ENCODE measurements at regions not wholly inside any gene's neighbourhood (a gene's known extent, or its start where the extent isn't known, plus 50 kb on each side); places are given as distances from the start of the nearest gene placed in this dataset.
"Not testable (repeated sequence)": the region's sequence is repeated elsewhere in the genome, so short reads cannot be mapped to it uniquely, and the experiment has no call there.

DNA sequence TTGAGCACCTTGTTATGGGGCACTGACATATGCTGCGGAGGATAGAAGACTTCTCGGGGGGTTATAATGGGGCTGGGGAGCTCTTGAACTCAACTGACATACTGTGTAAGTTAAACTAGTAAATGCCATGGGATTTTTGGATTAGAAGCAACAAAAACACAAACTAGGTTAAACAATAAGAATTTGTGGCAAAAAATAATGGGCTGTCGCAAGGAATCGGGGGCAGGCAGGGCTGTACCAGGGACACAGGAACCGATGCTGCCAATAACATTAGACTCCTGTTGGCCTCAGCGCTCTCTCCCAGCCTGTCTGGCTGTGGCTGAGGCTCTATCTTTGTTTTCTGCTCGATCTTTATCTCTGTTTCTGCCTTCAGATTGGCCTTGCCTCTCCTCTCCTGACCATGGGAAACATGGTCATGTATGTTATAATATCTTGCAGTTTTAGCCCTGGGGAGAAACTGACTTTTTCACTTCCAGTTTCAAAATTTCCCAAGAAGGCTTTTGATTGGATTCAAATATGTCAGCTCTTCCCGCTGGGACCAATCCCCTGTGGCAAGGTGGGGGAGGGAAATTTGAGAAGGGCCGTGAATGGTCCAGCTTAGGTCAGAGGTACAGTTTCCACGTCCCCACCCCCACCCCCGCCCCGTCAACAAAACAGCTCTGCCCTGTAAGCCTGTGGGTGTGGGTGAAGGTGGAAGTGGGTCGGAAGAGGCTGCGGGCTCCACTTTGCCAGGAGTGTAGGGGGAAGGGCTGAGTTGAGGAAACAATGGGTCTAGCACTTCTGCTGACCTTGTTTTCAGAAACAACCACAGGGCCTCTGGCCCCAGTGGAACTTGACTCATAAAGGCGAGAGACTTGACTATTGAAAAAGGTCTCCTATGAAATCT is 161.1 kb upstream of the TBL1XR1 start:
- DNase-seq (ENCODE audit: low spot score) = peak; percentile 90

DNA sequence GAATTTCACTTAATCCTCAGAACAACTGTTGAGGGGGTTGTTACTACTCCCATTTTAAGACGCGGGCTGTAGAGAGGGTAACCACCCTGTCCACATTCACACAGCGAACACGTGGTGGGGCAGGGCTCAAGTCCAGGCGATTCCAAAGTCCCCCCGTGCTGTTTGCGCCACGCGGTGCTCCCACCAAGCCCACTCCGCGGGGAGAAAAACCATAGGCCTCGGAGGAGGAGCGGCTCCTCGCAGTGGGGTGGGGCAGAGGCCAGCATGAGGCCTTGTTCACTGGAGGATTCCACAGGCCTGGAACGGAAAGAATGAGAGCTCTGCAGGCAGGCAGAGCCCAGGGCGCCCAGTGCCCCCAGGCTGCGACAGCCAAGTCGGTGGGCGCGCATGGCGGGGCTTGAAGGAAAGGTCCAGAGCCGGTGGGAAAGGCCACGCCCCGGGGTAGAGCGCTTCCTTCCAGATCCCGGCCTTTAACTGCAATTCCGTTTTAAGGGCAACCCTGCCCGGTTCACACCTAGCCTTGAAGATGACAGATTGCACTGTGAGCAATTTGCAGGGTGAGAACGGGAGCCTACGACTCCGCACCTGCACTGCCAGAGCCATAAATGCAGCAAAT is 161.8 kb upstream of the TBL1XR1 start:
- peak; percentile 58 for DNase-seq (ENCODE audit: low spot score)

DNA sequence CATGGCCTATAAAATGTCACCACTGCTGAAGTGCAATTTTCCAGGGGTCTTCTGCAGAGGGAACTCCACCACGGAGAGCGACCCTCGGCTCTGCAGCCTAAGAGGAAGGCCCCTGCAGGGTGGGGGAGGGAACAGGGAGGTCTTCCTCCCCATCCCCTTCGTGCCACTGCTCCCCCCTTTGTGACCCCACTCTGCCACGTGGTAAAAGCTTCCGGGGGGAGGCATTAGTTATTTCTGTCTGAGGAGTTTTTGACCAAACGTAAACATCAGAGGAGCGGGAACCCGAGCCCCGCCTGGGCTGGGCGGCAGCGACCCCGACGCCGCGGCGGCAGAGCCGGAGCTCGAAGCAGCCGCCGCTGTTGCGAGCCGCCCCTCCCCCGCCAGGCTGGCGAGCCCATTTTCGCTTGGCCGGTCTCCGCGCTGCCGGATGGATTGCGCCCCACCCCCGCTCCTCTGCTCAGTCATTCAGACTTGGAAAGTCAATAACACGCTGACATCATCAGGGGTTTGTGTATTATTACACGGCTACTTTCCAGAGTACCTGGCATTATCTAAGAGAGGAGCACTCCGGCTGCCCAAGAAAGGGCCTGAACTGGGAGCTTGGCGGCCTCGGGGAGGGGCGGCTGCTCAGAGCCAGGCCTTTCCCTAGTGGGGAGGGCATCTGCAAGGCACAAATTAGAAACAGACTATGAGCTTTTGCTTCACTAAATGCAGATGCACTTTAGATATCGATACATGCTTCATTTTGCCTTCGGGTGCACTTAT is 162.5 kb upstream of the TBL1XR1 start:
- DNase-seq (ENCODE audit: low spot score) = peak; percentile 99

DNA sequence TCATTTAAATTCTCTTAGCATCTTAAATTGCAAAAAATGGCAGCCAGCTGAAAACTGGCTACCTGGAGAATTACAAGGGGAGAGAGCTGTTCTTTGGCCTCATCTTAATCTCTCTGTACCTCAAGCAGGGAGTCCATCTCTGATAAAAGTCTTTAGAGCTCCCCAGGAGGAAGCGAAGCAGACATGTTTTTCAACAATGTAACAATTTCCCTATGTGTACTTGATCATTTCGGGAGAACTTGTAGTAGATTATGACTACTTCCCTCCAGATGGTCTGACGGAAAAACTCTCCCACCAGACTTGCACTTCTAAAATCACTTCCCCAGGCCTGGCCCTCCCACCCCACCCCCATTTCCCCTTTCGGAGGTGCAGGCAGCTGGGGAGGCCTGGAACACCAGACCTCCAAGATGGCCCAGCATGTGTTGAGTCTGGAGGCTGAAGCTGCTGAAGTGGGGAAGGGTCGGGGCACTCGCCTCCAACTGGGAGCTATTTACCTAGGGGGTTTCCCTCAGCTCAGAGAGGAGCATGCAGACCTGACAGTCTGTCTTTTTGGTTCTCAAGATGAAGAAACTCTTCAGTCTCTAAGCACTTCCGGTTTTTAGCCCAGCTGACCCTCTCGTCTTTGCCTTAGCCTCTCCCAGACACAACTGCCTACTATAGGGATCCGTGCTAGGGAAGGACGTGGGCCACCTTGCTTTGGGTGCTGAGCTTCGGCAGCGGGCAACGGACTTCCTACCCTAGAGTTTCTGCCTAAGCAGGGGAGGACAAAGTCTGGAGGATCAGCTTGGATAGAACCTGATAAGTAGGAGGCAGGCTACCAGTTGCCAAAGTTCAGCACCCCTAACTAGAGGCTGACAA is 164.0 kb upstream of the TBL1XR1 start:
- no peak for DNase-seq (ENCODE audit: low spot score)

DNA sequence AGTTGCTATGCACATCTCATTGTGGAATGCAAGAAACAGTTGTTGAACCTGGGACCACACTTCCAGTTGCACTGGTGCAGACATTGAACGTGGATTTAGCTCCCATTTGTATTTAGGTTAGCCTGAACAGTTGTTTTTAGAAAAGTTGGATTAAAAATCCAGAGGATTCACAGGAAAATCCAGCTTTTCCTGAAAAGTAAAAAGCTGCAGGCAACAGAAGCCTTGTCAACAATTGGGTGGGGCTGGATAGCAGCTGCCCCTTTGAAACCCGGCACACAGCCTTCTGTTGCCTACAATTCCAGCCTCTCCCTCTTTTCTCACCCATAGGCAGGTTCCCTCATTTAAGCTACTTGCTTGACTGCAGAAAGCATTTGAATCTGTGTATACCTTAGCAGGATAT is 165.3 kb upstream of the TBL1XR1 start:
- DNase-seq (ENCODE audit: low spot score) = no peak

DNA sequence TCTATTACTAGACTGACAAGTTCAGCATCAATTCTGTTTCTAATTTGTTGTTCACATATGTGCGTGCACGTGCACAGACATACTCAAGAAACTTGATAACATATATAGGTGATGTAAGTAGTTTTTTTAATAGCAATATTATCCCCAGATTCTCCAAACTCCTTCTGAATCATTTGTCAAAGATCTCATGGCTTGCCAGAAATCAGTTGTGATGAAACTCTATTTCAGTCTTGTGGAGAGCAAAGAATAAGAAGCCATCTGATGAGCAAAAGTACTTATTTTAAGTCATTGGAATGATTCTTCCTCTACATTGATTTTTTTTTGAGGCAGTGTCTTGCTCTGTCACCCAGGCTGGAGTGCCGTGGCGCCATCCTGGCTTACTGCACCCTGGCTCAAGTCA is 167.0 kb upstream of the TBL1XR1 start:
- DNase-seq (ENCODE audit: low spot score) = no peak

DNA sequence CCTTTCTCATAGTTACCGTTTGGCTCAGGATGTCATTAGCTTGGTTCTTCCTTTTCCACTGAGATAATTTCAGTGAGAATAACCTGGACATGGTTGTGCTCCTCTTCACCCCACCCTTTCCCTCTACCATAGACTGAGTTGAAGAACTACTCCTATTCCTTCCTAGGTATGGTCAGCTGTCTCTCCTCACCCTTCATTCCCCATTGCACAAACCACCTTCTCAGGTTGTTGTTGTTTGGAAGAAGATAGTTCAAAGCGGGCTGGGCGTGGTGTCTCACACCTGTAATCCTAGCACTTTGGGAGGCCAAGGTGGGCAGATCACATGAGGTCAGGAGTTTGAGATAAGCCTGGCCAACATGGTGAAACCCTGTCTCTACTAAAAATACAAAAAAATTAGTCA is 168.0 kb upstream of the TBL1XR1 start:
- not testable (repeated sequence) for DNase-seq (ENCODE audit: low spot score)

DNA sequence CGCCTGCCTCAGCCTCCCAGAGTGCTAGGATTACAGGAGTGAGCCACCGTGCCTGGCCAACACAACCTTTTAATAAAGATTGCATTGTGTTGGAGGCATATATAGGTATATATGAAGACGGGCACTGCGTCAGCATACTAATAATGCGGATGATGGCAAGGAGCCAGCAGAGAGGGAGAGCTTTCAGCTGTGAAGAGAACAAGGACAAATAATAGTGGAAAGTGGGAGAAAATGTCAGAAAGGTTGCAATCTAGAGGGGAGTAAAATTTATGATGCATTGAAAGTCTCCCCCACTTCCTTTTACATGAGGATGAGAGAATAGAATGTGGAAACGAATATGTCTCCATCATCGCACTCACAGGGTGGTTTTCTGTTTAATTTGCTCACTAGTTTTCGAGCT is 170.5 kb upstream of the TBL1XR1 start:
- DNase-seq (ENCODE audit: low spot score) = no peak

DNA sequence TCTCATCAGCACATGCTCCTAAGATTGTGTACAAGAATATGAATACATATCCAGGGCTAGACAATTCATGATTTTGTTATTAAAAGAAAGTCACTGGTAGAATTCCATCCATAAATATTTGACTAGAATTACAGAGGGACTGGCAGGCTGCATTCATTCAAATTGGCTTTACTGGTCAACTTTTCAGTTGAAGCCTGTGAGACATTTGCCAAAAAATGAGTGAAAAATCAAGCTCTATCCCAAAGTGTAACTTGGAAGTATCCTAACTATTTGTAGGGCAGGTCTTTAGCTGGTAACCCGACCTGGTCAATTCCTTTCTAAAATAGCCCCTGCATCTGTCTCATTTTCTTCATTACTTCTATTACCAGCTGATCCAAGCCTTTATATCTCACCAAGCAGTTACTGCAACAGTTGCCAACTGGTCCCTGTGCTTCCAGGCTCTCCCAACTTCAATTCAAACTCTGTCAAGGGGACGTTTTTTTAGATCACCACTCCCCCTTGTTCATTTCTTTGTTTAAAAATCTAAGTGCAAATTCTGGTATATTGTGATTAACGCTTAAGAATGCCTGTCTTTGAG is 173.1 kb upstream of the TBL1XR1 start:
- DNase-seq (ENCODE audit: low spot score) = no peak

DNA sequence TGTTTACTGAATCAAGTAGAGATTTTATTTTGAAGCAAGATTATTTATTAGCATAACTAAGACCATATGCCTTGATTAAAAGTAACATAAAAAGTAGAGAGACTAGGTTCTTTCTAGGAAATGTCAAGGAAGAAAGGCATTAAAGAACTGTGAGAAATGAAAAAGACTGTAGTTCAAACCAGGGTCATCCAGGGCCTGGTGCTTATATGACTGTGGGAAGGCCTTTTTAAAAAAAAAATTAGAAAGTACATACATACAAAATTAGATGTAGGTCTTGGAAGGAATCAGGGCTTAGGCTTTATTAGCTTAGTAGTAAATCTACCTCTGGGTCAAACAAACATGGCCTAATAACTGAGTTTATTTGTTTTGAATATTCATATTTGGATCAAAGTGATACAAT is 173.9 kb upstream of the TBL1XR1 start:
- DNase-seq (ENCODE audit: low spot score) = no peak

DNA sequence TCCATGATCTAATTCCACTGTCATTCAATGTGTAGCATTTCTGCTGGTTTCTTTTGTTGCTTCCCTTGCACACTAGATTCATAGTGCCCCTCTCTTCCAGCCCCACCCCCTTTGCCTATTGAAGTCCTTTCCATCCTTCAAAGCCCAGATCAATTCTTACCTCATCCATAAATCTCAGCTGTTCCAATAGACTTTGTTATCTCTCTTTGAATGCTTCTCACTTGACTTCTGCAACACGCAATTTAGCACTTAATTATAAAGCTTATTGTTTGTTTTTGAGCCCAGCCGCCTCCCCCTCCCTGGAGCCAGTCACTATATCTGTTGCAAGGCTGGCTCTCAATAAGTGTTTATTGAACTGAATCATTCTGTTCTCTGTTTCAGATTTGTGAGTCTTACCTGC is 174.6 kb upstream of the TBL1XR1 start:
- DNase-seq (ENCODE audit: low spot score) = no peak

DNA sequence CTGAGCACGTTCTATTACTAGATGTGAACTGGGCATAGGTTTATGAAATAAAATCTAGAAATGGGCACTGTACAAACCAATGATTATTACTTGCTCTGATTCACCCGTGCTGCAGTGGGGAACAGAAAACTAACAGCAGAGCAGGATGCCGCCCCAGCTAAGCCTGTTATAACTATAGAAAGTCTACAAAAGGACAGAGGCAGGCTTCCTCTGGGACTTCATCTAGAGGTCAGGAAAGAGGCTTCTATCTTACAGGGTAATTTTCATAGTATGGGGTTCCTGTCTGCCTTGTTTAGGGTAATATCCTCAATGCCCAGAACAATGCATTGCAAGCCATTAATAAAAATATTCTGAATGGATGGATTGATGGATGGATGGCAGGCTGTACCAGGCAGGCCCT is 177.0 kb upstream of the TBL1XR1 start:
- no peak for DNase-seq (ENCODE audit: low spot score)

DNA sequence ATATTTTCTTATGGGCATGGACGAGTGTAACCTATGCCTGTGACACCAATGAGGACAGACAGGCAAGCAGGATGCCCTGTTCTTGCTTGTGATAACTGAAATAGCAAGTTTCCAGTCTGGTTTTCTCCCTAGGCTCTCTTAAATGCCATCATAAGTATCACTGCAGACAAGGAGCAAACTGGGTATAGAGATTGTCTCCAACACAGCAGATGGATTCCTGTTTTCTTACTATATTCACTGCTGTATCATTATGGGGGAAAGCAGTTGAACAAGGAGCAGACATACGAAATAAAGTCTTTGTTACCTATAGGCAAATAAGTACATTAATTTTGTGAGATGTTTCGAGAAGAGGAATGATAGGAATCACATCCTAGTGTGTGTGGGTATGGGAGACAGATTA is 178.0 kb upstream of the TBL1XR1 start:
- DNase-seq (ENCODE audit: low spot score) = no peak

DNA sequence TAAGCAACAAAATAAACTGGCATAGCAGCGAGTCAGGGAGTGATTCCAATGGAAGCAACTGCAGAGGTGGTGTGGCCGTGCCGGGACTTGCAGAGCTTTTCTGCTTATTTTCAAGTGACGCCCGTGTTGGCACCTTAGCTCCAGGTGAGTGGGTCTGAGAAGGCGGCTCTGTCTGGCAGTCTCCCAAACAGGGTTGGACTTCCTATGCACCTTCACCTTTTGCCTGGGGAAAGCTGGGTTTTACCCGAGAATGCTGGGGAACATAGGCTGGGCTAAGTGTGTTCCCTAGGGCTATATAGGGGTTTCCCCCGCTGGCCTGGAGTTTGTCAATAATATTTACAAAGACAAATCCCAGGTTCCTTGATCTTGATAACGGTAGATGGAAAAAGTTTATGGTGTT is 179.9 kb upstream of the TBL1XR1 start:
- no peak for DNase-seq (ENCODE audit: low spot score)

DNA sequence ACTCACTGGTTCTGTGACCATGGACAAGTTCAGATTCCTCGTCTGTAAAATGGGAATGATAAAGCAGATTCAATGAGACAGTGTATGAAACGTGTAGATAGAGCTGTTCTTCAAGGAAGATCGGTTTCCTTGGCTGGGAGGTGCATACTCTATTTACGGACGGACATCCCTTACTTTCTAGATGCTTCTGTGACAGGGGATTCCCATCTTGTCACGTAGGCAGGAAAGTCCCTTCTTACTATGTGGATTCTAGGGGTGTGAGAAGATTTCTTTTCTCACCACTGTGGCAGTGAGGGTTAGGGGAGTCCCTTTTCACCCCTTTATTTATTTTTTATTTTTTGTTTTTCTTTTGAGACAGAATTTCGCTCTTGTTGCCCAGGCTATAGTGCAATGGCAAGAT is 180.9 kb upstream of the TBL1XR1 start:
- peak; percentile 11 for DNase-seq (ENCODE audit: low spot score)

DNA sequence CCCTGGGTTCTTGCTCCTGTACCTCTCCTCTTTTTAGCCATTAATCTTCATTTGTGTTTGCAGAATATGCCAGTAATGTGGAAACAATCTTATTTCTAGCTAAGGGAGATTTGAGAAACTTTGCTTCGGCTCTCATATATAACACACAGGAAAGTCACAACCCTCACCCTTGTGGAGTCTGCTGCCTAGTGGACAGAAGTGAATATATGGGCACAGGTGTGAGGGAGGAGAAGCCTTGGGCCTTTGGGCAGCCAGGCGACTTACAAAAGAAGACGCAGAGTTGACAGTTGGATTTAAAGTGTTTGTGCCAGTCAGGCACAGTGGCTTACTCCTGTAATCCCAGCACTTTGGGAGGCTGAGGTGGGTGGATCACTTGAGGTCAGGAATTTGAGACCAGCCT is 181.8 kb upstream of the TBL1XR1 start:
- DNase-seq (ENCODE audit: low spot score) = no peak

DNA sequence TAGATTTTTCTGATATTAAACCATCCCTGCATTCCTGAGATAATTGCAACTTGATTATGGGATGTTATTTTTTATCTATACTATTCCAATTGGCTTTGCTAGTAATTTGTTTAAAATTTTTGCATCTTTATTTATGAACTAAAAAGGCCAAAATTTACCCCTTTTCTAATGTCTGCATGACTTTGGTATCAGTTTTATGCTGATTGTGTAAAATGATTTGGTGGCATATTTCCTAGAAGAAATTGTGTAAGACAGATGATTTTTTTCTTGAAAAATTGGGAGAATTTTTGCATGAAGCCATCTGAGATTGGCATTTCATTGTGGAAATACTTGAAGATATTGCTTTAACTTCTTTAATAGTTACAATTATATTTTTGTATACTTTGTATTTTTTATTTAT is 183.8 kb upstream of the TBL1XR1 start:
- no peak for DNase-seq (ENCODE audit: low spot score)

DNA sequence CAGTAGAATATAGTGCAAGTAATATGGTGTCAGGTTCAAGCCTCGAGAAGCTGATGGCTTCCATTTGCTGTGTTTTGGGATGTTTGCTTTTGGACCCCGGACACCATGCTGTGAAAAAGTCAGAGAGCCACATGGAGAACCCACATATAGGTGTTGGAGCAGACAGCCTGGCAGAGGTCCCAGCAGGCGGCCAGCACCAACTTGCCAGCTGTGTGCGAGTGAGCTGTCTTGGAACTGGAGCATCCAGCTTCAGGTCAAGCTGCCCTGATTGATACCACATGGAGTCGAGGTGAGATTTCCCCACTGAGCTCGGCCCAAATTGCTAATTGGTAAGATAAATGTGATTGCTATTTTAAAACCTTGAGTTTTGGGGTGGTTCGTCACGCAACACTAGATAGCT is 185.7 kb upstream of the TBL1XR1 start:
- DNase-seq (ENCODE audit: low spot score) = no peak

DNA sequence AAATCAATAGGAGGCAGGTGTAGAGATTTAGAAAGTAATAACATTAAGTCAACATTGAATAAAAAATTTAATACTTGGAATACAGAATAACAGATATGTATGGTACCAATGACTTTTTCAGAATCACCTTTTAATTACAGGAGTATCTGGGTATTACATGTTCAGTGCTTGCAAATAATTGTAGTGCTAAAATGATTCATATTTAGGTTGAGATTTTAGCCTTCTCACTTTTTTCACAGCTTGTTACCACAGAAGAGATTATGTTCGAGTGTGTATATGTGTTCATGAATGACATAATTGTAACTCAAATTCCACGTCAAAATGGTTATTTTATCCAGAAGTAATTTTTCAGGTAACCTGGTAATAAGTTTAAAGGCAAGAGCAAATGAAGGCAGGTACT is 187.9 kb upstream of the TBL1XR1 start:
- DNase-seq (ENCODE audit: low spot score) = no peak

DNA sequence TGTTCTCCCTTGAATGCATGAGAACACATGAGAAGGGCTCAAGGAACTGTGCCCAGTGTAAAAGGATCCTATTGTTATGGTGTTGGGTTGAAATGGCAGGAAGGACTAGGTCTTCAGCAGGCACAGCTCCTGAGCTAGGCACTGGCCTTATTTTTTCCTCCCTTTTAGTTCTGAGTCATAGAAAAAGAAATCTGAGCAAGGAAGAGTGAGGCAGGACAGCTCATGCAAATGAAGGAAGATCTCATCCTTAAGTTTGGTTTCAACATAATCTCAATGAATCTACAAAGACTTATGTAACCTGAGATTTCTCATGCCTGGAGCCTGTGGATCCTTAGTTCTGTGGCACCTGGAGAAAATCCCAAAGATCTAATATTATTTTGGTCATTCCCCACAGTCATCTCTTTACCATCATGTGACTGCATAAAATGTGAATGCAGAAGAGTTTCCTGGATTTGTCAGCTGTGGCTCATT is 188.6 kb upstream of the TBL1XR1 start:
- no peak for DNase-seq (ENCODE audit: low spot score)

DNA sequence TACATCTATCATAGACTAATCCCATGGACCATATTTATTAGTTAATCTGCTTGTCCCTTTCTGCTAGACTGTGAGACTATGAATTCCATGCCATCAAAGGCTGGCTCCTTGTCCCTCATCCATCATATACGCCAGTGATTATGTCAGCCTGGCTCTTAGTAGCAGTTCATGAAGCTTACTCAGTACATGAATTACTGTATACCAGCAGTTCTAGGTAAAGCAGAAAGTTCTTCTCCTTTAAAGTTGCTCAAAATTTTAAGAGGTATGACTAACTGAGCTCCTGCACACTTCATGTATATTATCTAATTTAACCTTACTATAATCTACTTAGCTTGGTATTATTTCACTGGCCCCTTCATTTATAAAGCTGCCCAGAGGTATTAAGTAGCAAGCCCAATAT is 190.9 kb upstream of the TBL1XR1 start:
- no peak for DNase-seq (ENCODE audit: low spot score)

Data from A172 (cell line).